Esophagus muscularis mucosa (tissue), 3 donors: ENCODE measurements at regions not wholly inside any gene's neighbourhood (a gene's known extent, or its start where the extent isn't known, plus 50 kb on each side); places are given as distances from the start of the nearest gene placed in this dataset.

Experiments
- POLR2A ChIP-seq: fragments of 450-650 bp; IDR thresholded peaks from one replicate; pipeline ENCODE4 v1.6.1; 2017; ENCODE audit warnings: antibody characterized with exemption, moderate library complexity, mild to moderate bottlenecking, low read depth
- POLR2AphosphoS5 ChIP-seq, 2 donors: sonication (generic); formaldehyde crosslinking; IDR thresholded peaks; one replicate each; pipeline ENCODE4 v1.6.1; 2017; ENCODE audit warnings: antibody characterized with exemption in 2 of 2
- TF ChIP-seq, protein P1 (sequence below), 3 experiments: fragments of 200-600 bp in 2 of 3; fragments of 450-650 bp in 1 of 3; sonication (generic) in 2 of 3; IDR thresholded peaks; one replicate each; pipeline ENCODE4 v1.5.1; 2017 to 2019; ENCODE audit warnings: antibody characterized with exemption in 3 of 3, mild to moderate bottlenecking in 2 of 3, moderate library complexity in 1 of 3

DNA sequence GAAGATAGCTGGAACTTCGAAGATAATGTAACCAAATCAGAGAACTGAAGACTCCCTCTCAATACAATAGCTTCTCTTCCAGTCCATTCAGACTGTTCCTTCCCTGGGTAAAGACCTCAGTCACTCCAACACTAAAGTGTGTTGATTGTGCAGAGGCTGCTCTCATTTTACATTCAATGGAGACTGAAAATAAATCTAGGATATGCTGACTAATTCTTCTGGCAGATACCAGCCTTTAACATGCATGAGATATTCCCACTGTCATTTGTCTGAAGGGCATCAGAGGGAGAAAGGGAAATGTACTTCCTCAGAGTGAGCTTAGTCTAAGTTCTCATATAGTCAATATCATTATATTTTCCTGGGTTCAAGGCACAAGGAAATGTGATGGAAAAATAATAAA lies 166.4 kb upstream of the IRAK1BP1 start:
- TF ChIP-seq POLR2AphosphoS5 (IDR thresholded peaks at IDR 0.05) (no peak), POLR2A (no peak)
- TF ChIP-seq, protein P1, sequence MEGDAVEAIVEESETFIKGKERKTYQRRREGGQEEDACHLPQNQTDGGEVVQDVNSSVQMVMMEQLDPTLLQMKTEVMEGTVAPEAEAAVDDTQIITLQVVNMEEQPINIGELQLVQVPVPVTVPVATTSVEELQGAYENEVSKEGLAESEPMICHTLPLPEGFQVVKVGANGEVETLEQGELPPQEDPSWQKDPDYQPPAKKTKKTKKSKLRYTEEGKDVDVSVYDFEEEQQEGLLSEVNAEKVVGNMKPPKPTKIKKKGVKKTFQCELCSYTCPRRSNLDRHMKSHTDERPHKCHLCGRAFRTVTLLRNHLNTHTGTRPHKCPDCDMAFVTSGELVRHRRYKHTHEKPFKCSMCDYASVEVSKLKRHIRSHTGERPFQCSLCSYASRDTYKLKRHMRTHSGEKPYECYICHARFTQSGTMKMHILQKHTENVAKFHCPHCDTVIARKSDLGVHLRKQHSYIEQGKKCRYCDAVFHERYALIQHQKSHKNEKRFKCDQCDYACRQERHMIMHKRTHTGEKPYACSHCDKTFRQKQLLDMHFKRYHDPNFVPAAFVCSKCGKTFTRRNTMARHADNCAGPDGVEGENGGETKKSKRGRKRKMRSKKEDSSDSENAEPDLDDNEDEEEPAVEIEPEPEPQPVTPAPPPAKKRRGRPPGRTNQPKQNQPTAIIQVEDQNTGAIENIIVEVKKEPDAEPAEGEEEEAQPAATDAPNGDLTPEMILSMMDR (IDR thresholded peaks at IDR 0.05) = no peak
